D341Med (cell line): ENCODE measurements at regions not wholly inside any gene's neighbourhood (a gene's known extent, or its start where the extent isn't known, plus 50 kb on each side); places are given as distances from the start of the nearest gene placed in this dataset.

Experiments
- DNase-seq: peaks from one replicate; pipeline ENCODE4 v3.0.0; 2012; ENCODE audit warnings: low spot score

DNA sequence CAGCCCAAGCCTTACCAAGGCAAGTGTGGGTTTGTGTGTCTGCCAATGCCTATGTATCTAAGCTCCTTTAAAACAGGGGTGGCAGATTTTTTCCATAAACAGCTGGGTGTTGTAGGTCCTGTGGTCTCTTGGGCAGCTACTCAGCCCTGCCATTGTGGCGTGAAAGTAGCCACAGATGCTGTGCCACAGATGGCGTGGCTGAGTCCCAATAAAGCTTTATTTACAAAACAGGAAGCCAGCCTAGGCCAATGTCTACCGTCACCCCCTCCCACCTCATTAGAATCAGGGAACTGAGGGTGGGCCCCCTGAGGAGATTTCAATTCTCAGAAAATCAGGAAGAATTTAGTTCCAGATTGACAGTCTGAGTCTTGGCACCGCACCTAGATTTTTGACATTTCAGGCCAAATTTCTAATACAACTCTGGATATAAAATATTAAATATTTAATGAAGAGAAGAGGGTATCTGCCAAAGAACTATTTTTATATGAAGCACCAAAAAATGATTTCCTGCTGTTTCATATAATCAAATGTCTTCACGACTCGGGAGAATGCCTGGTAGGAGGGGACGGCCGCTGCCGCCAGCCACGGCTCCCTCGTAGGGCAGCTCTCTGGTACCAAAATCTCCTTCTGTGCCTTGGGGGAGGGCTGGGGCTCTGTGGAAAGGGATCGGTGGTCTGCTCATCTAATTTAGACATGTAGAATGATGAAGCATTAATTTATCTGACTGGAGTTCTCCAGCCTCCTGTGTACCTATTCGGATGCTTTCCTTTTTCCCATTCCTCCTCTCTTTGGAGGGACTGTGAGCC is 420.9 kb downstream of the IRX2 start:
- no peak for DNase-seq

DNA sequence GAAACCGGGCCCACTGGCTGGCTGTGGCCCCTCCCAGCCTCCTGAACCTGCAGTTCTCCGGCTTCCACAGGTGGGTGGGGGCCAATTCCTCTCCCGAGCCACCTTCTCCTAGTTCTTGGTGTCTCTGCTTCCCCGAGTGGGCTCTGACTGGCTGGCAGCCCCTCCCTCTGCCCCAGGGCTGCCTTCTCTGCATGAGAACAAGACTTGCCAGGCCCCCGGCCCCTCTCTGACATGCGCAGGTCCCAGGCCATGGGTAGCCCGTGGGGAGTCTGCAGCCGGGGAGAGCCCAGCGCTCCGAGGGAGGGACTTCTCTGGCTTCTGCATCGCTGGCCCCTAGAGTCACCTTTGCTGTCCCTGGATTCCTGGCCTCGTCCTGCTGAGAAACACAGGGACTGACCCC is 421.7 kb downstream of the IRX2 start:
- no peak for DNase-seq

DNA sequence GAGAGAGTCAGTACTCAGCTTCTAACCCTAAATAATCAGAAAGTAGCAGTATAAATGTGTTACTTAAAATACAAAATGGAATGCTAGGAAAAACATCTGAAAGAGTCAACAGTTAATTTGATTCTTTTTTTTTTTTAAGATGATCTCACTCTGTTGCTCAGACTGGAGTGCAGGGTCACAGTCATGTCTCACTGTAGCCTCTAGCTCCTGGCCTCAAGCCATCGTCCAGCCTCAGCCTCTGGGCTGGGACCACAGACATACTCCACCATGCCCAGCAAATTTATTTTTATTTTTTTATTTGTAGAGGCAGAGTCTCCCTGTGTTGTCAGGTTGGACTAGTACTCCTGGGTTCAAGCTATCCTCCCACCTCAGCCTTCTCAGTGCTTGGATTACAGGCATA is 424.9 kb downstream of the IRX2 start:
- DNase-seq = no peak

DNA sequence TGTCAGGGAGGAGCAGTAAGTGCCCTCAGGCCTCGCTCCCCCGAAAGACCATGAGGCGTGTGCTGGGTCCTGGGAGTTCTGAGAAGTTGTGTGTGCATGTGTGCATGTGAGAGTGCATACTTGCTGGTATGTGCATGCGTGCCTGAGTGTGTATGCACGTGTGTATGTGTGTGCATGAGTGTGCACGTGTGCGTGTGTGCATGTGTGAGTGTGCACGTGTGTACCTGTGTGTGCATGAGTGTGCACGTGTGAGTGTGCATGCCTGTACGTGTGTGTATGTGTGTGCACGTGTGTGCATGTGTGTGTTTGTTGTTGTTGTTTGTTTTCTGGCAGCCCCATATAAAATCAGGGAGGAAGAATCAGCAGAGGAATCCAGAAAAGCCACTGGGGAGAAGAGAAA is 426.7 kb downstream of the IRX2 start:
- DNase-seq = no peak

DNA sequence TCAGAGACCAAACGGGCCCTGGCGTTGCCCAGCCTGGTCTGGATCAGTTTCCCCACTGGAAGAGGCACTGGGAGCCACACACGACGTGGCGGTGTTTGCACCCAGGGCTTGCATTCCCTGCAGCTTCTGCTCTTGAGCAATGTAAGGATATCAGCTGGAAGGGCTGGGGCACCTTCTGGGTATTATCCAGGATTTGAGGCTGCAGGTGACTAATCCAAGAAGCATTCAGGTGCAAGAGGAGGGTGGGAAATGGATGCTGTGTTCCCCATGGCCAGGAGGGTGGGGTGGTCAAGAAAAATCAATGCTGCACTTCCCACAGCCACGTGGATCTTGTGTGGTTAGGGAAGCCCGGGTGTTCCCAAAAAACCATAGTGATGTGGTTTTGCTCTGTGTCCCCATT is 430.9 kb downstream of the IRX2 start:
- DNase-seq = no peak

DNA sequence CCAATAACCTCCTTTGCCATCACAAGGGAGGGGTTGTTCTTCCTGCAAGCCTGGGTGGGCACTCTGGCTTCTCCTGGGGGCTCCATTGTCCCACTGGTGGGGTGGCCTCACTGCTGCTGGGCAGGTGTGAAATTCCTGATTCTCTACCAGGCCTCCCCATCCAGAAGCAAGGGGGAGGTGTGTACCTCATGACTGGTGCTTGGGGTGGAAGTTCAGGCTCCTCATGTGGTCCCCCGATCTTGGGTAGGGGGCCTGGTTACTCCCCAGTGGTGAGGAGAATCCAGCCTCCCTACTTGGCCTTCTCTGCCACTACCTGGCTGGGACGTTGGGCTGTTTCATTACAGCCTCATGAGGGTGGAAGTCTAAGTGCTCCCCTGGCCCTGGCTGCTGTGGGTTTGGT is 433.9 kb downstream of the IRX2 start:
- no peak for DNase-seq

DNA sequence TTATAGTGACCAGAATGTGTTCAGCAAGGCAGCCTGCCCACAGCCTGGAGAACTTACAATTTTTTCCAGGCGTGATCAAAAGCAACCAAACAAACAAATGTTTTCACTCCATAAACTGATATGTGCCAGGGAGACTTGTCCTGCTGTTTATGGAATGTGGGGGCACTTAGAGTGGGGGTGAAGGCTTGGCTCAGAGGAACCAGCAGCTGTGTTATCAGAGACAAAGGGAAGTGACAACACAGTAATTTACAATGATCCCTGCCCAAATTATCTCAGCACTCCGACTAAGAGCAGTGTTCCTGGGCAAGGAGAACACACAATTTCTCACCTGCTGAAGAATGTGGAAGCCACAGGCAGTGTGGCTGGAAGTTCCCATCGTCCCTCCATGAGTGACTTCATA is 429.1 kb upstream of the IRX4 start:
- DNase-seq = no peak

DNA sequence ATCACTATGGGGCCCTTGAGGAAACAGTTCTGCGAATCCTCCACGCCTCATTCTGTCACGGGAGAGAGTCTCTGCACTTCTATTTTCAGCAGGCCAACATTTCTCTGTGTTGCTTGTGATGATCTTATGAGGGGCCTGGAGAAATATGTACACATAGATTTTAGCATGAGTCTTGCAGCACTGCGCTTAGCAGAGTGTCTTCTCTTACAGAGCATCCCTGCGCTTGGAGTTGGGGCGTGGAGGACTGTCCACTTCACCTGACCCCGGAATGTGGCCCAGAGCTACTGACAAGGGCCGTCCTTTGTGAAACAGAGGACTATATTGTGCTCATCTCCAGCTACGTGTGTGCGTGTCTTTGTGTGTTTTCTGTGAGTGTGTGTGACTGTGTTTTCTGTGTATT is 428.2 kb upstream of the IRX4 start:
- DNase-seq = no peak

DNA sequence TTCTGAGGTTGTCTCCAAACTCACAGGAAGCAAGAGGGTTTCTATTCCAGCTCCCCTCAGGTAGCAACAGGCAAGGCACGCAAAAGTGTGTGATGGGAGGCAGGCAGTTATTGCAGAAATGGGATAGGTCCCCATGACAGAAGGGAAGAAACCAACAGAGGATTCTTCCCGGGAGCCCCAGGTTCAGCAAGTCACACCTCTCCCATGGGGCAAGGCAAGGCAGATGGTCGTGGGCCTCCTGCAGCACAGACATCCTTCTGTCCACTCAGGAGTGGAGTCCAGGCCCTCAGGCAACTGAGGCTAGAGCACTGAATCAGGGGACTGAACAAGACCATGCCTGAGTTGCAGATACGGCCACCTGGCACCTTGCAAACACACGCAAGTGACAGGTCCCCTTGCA is 424.9 kb upstream of the IRX4 start:
- DNase-seq = no peak

DNA sequence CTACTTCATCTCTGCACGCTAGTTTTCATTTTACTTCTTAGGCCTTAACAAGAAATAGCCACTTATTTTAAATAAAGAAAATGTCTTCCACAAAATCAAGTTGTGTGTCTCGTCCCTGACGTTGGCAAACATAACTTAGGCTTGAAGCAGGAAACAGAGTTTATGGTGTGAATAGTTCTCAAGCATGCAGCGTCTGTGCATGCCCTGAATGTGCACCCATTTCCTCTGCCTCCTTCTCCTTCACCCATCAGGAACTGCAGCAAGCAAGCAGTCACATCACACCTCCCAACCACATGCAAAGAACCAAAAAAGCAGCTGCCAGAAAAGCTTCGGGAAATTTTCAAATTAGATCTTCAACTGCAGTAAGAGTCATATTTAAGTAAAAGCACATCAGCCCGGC is 424.0 kb upstream of the IRX4 start:
- DNase-seq = no peak

DNA sequence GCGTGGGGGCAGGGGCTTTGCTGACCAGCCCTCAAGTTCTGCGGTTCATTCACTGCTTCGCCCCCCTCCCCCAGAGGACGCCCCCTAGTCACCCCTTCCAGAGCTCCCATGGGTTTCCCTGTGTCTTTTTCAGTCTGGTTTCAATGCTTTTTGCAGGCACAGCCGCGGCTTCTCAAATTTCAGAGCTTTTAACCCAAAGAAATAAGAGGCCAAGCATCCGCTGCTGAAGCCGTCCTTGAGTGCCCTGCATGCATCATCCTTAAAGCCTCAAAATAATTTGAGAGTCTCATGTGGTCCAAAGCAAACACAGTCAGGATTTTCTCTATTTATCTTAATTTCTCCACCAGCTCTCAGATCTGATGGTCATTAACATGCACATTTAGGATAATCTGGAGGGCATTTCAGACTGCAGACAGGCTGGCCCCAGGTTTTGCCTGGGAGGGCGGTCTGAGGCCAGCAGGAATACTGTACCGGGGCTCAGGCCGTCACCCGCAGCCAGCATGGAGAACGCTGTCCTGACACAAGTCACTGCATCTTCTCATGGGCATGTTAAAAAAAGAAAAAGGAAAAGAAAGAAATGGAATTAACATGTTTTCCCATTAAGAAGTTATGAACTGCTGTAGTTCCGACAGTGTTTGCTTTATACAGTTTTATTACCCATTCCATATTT is 420.8 kb upstream of the IRX4 start:
- DNase-seq = no peak

DNA sequence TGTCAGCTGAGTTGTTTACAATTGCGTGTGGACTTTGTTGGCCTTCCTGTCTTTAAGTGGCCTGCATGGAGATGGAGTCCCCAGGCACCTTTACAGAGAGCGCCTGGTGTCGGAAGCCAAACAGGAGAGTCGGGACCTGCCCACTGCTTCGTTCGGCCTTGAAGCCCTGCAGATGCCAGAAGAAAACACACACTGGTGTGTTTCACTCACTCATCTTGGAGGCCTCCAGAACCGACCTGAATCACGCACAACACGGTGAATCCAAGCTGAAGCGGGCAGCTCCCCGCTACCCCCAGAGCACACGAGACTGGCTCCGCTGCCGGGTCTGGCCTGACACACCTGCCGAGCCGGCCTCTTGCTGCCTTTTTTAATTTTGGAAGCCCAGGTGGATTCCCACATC is 419.4 kb upstream of the IRX4 start:
- DNase-seq = no peak

DNA sequence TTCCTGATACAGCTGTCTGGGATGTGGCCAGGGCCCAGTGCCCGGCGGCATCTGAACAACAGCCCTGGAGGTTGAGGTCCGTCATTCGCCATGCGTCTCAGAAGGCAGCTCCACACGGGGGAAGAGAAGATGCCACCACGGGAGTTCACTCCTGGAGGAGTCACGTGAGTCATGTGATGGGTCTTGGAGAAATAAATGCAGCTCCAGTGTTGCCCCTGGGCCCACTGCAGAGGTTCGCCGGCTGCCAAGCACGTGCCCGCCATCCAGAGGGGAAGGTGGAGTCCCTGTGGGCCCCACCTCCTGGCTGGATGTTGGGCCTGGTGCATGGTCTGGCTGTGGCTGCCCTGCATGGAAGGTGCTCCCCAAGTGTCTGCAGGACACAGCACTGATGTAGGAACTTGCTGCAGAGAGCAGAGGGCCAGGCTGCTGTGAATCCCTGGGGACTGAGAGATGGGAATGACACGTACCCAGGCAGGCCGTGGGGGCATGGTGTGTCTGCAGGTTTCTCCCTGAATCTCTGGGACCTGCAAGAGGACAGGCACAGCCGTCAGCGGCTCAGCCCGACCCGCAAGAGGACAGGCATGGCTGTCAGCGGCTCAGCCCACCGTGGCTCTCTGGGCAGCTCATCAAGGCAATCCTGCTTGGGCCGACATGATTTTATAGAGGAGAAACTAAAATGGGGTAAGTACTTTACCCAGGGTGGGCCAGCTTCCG is 418.3 kb upstream of the IRX4 start:
- DNase-seq = no peak

DNA sequence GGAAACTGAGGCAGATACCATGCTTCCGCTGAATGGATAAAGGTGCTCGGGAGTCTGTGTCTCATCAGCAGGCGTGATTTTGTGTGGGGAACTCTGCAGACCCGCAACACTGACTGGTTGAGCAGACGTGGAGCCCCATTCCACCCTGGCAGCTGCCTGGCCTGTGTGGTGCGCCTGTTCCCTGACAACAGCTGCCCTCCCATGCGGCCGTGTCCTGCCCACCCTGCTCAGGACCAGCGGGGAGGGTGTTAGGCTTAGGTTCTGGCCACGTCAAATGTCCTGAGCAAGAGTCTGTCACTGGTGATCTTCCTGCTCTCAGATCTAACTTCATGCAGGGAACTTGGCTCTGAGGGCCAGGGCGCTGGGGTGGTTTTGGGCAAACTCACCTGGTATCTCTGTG is 417.7 kb upstream of the IRX4 start:
- DNase-seq = no peak

DNA sequence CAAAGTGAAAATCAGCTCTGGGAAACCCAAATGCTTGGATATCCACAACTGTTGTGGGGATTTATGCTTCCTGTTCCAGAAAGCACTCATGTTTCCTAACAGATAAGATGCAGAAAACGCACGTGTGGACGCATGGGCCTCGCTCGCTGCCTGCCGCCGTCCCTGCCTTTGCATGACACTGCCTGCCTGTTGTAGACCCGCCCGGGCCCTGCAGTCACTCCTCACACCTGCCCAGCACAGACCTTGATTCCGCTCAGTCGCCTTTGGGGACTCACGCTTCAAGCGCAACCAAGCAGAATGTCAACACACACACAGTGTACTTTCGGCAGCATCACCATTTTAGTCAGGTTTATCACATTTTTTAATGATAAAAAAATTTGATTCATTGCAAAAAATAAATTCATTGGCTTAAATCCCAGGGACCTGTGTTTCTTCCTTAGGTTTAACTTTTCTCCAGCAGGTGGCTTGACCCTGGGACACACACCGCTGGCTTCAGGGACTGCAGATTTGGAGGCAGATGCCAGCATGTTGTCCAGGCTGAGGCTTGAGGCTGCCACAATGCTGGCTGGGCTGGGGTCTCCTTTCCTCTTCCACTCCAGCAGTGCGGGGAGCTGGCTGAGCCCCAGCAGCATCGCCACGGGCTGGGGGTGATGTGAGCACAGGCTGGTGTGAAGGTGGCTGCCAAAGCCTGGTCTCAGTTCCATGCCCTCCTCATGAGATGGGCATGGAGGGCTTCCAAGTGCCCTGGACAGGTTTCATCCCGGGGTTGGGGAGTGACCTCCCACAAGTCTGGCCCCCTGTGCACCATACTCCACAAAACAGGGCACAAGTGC is 416.9 kb upstream of the IRX4 start:
- no peak for DNase-seq

DNA sequence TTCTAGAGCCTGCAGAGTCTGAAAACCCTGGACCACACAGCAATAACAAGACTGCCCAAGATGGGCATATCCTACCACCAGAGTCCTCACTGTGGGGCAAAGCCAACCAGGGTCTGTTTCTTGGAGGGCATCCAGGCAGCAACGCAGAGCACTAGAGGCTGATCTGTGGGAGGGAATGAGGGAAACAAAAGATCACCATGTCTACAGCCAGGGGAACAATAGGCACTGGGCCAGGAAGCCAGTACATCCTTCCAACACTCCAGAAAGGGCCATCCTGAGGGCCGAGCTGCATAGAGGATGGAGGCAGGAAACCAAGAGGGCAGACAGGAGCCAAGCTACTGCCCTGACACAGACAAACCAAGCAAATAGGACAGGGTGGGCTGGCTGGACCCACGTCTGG is 416.1 kb upstream of the IRX4 start:
- no peak for DNase-seq

DNA sequence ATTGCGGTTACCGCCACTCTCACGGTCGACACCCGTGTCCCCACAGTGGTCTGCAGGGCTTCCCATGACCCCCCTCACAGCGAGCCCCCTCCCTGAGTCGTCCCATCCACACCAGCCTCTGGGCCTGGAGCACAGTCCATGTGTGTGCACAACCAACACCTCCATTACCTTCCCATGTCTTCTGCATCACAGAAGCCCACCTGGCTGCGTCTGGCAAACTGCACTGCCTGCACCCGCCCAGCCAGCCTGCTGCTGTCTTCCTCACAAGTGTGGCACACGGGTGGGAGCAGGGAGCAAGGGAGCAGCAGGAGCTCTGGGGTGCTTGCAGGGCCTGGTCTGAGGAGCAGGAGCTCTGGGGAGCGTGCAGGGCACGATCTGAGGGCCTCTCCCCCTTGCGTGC is 415.3 kb upstream of the IRX4 start:
- no peak for DNase-seq

DNA sequence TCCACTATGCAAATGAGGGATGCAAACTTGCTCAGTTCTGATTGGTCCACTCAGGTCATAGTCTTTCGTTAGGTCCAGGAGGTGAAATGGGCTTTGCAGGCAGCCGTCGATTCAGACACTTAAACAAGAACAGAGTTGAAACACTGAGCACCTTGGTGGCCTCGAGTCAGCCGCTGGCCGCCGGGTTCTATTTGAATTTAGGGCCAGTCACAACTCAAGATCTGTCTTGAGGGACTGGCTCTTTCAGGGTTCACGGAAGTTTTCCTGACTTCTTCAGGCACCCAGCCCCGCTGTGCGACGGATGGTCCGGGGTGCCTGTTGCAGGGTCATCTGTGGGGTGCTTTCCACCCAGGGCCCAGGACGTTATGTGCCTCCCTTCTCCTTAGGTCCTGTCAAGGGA is 412.8 kb upstream of the IRX4 start:
- no peak for DNase-seq

DNA sequence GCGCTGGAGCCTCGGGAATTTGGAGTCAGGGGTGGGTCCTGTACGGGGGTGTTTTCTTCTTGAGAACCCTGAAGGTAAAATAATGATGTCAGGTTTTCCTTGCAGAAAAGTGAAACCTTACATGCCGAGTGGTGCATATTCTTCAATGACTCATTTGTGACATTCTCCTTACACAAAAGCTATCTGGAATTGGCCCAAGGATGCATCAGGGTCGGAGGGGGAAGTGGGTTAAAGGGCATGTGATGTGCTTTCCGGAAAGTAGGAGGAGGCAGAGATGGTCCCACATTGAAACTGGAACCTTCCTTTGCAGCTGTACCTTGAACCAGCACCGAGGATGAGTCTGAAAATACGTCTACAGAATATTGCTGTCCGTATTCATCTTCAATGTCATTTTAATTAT is 411.2 kb upstream of the IRX4 start:
- DNase-seq = no peak

DNA sequence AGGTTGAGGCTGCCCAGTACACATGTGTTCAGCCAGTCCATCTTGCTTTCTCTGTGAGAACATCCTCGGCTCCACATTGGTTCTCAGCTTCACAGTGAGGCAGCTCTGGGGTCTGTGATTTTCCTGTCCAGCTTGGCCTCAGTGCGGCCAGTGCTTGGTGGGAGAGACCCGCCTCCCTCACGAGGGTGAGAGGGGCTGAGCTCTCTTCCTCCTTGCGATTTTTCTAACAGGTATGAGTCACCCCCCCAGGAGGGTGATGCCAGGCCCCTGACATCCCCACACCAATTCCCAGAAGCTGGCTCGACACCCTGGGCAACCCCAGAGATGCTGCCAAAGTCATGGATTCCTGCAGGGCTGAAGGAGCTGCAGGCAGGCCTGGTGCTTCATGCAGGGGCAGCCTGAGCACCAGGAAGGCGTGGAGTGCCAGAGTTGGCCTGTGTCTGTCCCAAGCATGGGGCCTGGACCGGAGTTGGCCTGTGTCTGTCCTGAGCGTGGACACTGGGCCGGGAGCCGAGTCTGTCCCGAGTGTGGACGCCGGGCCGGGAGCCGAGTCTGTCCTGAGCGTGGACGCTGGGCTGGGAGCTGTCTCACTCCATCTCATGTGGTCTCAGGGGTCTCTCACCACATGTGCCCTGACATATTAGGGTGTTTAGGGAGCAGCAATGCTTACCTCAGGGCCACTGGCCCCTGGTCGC is 408.6 kb upstream of the IRX4 start:
- no peak for DNase-seq

DNA sequence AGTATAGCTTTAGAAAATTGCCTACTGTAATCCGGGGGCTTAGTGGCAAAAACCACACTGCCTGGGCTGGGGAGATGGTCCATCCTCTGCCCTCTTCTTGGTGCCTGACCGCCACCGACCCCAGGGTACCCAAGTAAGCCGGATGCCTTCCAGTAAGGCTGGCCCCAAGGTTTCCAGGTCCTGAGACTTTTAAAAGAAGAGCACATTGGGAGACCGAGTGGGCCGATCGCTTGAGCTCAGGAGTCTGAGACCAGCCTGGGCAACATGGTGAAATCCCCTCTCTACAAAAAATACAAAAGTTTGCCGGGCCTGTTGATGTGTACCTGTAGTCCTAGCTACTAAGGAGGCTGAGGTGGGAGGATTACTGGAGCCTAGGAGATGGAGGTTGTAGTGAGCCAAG is 406.7 kb upstream of the IRX4 start:
- DNase-seq = no peak

DNA sequence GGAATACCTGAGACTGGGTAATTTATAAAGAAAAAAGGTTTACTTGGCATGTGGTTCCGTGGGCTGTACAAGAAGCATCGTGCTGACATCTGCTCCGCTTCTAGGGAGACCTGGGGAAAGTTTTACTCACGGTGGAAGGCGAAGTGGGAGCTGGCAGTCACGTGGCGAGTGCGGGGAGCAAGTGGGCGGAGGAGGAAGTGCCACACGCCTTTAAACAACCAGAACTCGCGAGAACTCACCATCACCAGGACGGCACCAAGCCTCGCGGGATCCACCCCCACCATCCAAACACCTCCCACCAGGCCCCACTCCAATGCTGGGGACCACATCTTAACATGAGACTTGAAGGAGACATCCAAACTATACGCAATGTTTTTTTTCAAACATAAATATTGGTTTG is 406.2 kb upstream of the IRX4 start:
- no peak for DNase-seq
